GM12875 (cell line): ENCODE measurements at regions not wholly inside any gene's neighbourhood (a gene's known extent, or its start where the extent isn't known, plus 50 kb on each side); places are given as distances from the start of the nearest gene placed in this dataset.
"Not testable (repeated sequence)": the region's sequence is repeated elsewhere in the genome, so short reads cannot be mapped to it uniquely, and the experiment has no call there.

Source experiments
- H3K4me3 ChIP-seq: one replicate; pipeline ENCODE4 v1.5.1; 2011; ENCODE audit warnings: low read depth, low read length, control low read depth
- TF ChIP-seq, protein P1 (sequence below): IDR thresholded peaks from 2 replicates; pipeline ENCODE4 v1.5.1; 2011; ENCODE audit warnings: low read depth, mild to moderate bottlenecking, control low read depth, inconsistent platforms, low read length, moderate library complexity, borderline replicate concordance; ENCODE audit not compliant: insufficient read depth

DNA sequence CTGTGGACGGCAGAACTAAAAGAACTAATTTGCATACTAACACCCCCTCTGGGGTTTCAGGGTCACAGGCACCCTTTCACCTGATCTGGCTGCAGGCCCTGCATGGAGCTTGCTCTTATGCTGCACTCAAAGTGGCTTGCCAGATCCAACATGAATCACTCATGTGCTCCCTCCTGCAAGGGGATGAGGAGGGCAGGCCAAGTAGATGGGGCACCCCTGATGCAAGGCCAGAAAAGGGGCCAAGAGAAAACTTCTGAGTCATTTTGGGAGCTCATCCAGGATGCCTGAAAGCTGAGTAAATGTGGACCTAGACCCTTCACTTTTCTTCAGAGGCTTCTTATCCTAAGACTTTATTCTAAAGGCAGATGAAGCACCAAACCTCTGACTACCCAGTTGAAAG is 558.5 kb upstream of the PTGER4 start:
- TF ChIP-seq, protein P1, sequence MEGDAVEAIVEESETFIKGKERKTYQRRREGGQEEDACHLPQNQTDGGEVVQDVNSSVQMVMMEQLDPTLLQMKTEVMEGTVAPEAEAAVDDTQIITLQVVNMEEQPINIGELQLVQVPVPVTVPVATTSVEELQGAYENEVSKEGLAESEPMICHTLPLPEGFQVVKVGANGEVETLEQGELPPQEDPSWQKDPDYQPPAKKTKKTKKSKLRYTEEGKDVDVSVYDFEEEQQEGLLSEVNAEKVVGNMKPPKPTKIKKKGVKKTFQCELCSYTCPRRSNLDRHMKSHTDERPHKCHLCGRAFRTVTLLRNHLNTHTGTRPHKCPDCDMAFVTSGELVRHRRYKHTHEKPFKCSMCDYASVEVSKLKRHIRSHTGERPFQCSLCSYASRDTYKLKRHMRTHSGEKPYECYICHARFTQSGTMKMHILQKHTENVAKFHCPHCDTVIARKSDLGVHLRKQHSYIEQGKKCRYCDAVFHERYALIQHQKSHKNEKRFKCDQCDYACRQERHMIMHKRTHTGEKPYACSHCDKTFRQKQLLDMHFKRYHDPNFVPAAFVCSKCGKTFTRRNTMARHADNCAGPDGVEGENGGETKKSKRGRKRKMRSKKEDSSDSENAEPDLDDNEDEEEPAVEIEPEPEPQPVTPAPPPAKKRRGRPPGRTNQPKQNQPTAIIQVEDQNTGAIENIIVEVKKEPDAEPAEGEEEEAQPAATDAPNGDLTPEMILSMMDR, result no peak
- H3K4me3 ChIP-seq, result no peak overlapping the region

DNA sequence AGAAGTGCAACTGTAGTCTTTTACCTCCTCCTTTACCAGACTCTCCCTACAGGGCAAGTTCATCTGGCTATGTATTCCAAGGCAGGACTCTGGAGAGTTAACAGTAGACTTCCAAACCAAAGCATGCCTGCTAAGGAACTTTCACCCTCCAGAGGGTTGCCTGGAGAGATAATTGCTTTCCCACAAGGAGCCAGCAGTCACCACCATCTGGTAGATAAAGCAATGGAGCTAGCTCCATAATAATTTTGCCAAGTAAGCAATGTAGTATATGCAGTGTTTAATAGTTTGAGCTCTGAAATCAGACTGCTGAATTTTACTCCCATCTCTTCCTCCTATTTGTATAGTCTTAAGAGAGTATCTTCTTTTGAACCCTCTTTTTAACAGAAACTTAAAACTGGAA is 566.8 kb upstream of the PTGER4 start:
- TF ChIP-seq, protein P1, result no peak
- no peak overlapping the region for H3K4me3 ChIP-seq

DNA sequence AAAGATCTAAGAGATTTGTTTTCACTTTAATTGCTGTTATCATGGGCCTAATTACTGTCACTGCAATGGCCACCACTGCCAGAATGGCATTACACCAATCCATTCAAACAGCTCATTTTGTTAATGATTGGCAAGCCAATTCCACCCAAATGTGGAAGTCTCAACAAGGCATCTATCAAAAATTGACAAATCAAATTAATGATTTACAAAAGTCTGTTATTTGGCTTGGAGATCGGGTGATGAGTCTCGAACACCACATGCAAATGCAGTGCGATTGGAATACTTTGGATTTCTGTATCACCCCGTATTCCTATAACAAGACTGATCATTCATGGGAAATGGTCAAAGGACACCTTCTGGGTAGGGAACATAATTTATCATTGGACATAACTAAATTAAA is 568.7 kb upstream of the PTGER4 start:
- not testable (repeated sequence) for H3K4me3 ChIP-seq

DNA sequence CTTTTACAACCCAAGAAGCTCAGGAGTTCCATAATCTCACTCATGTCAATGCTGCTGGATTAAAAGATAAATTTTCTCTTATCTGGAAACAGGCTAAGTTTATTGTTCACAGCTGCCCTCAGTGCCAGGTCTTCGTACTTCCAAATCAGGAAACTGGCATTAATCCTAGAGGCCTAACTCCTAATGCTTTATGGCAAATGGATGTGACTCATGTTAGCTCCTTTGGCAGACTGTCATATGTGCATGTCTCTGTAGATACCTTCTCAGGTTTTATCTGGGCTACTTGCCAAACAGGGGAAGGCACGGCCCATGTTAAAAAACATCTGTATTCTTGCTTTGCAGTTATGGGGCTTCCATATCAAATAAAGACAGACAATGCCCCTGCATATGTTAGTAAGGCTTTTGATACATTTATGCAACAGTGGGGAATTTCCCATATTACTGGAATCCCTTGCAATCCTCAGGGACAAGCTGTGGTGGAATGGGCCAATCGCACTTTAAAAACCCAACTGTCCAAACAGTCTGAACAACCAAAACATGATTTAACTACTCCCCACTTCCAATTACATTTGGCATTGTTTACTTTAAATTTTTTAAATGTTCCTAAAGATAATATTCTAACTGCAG is 570.8 kb upstream of the PTGER4 start:
- not testable (repeated sequence) for H3K4me3 ChIP-seq

DNA sequence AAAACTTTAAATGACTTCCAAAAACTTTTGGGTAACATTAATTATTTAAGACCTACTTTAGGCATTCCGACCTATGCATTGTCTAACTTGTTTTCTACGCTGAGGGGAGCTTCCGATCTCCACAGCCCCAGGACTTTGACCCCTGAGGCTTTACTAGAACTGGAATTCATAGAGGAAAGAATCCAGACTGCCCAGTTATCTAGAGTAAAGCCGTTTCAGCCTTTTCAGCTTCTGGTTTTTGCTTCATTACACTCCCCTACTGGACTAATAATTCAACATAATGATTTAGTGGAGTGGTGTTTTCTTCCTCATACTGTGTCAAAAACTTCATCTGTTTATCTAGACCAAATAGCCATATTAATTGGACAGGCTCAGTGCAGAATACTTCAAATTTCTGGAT is 571.9 kb upstream of the PTGER4 start:
- not testable (repeated sequence) for H3K4me3 ChIP-seq

DNA sequence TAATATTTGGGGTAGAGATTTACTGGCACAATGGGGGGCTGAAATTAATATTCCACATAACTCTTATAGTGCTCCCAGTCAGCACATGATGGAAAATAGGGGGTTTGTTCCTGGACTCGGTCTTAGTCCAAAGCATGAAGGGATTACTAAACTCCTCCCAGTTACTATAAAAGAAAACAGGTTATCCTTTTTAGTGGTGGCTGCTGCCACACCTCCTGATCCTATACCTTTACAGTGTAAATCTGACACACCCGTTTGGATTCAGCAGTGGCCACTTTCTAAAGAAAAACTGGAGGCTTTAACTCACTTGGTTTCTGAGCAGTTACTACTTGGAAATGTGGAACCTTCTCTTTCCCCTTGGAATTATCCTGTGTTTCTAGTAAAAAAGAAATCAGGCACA is 572.9 kb upstream of the PTGER4 start:
- TF ChIP-seq, protein P1, result no peak
- H3K4me3 ChIP-seq, result no peak overlapping the region

DNA sequence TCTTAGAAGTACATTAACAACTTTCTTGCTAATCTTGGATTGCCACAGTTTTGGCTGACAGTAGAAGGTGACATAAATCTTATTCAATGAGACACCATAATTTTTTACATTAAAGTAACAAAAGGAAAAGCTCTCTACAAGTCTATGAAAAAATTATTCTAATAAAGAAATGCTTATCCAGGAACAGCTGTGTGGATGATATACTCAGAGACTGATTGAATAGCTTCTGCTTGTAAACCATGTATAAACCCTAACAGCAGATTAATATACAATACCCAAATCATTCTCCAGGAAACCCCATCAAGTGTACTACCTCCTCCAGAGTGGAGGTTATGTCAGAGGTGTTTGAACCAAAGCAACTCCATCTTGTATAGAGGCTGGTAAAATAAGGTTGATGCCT is 581.4 kb upstream of the PTGER4 start:
- H3K4me3 ChIP-seq, result no peak overlapping the region
- TF ChIP-seq, protein P1, result no peak

DNA sequence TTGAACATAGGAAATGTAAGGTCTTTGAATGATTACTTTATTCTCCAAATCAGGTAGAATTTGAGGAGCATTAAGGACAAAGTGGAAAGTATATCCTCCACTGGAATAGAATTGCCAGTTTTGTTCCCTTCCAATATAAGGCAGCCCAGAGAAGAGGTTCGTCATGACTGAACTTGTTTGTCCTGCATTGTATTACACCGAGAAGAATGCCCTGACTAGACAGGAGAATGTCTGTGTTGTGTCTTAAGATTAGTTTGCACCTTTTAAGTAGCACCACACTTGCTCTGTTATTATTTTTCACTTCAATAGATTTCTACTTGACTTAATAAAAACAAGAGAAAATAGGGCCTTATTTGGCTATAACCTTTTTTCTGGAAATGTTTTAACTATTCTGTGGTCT is 586.2 kb upstream of the PTGER4 start:
- no peak overlapping the region for H3K4me3 ChIP-seq
- TF ChIP-seq, protein P1, result no peak

DNA sequence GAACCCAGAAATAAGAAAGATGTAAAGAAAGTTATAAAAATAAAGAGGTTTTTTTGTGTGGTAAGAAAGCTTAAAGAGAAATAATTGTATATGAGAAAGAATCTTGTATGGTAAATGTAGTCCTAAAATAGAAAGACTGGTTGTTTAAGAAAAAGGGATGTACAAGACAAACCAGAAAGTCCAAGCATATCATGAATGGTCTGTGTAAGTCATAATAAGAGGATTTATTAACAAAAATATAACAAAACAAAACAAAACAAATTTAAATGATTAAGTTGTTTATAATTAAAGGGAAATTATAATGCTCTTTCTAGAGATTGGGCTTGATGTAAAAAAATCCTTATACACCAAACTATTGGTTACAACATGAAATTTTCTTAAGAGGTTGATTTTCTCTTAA is 590.4 kb upstream of the PTGER4 start:
- TF ChIP-seq, protein P1, result no peak
- no peak overlapping the region for H3K4me3 ChIP-seq
